ENCODE measurements at regions not wholly inside any gene's neighbourhood (a gene's known extent, or its start where the extent isn't known, plus 50 kb on each side); places are given as distances from the start of the nearest gene placed in this dataset.

DNA sequence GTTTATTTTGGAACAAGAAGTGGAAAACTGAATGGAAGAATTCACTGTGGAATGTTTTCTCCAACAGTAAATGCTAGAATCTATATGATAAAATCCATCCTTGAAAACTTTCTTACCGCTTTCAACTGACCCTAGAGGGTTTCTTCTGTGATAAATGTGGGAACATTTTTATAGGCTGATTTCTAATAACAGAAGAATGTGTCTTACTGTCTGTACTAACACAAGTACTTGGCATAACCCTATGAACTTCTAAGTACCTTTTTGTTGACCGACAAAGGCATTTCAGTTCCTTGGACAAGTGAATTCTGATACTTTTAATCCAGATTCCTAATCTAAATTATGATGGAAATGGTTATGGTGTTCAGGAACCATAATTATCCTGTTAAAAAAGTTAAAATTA, 1109.7 kb upstream of the FLRT2 start:
- Histone ChIP-seq H3K27ac (no peak overlapping the region), H3K9me3 (no peaks in the 10 kb centered on the region), H3K4me3 (no peak overlapping the region), H3K36me3 (no peaks in the 10 kb centered on the region), H3K27me3 (no peaks in the 10 kb centered on the region), H3K4me1 (no peaks in the 10 kb centered on the region)
- TF ChIP-seq, protein P1, sequence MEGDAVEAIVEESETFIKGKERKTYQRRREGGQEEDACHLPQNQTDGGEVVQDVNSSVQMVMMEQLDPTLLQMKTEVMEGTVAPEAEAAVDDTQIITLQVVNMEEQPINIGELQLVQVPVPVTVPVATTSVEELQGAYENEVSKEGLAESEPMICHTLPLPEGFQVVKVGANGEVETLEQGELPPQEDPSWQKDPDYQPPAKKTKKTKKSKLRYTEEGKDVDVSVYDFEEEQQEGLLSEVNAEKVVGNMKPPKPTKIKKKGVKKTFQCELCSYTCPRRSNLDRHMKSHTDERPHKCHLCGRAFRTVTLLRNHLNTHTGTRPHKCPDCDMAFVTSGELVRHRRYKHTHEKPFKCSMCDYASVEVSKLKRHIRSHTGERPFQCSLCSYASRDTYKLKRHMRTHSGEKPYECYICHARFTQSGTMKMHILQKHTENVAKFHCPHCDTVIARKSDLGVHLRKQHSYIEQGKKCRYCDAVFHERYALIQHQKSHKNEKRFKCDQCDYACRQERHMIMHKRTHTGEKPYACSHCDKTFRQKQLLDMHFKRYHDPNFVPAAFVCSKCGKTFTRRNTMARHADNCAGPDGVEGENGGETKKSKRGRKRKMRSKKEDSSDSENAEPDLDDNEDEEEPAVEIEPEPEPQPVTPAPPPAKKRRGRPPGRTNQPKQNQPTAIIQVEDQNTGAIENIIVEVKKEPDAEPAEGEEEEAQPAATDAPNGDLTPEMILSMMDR (IDR thresholded peaks at IDR 0.05), result no peak
- TF ChIP-seq POLR2A (IDR thresholded peaks at IDR 0.05) (no peak), POLR2AphosphoS5 (IDR thresholded peaks at IDR 0.05) (no peak), EP300 (IDR thresholded peaks at IDR 0.05; ENCODE audit: low read depth) (no peak)
- no peak for DNase-seq
- in situ Hi-C loops (cut with MboI; ENCODE audit: low pct_ligation_motif_present in 1 of 4, low pct_unique_long_range_greater_than_20kb in 1 of 4, low sequenced_read_pairs in 3 of 4) (no loop called here), intact Hi-C loops (cut with DNase I; ENCODE audit: low total_unique reads) (no loop called here)
- 60 to 65% methylated on average over 2 of the region's 2 CpGs for WGBS, 2 donors (ENCODE audit: low coverage in 1 of 2)

DNA sequence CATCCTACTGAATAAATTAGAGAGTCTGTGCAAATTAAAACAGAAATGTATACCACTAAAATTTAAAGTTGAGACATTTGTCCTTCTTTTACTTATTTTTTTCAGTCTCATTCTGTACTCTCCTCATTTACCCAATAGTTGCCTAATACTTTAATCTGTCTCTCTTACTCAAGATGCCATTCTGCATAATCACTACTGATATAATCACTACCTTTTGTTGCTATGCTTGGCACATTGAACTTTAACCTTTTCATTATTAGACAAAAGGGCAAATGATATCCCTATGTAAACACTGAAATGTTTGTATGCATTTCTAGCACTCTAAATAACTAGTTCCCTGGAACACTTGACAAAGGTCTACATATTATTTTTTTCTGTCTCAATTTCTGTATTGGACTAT, 1108.3 kb upstream of the FLRT2 start:
- TF ChIP-seq POLR2AphosphoS5 (IDR thresholded peaks at IDR 0.05) (no peak), POLR2A (IDR thresholded peaks at IDR 0.05) (no peak), EP300 (IDR thresholded peaks at IDR 0.05; ENCODE audit: low read depth) (no peak)
- TF ChIP-seq, protein P1 (IDR thresholded peaks at IDR 0.05), result no peak
- Histone ChIP-seq H3K36me3 (no peaks in the 10 kb centered on the region), H3K27me3 (no peaks in the 10 kb centered on the region), H3K9me3 (no peaks in the 10 kb centered on the region), H3K4me1 (no peaks in the 10 kb centered on the region), H3K27ac (no peak overlapping the region), H3K4me3 (no peak overlapping the region)
- in situ Hi-C loops (cut with MboI; ENCODE audit: low pct_ligation_motif_present in 1 of 4, low pct_unique_long_range_greater_than_20kb in 1 of 4, low sequenced_read_pairs in 3 of 4), result no loop called here
- intact Hi-C loops (cut with DNase I; ENCODE audit: low total_unique reads), result no loop called here
- DNase-seq, result no peak

DNA sequence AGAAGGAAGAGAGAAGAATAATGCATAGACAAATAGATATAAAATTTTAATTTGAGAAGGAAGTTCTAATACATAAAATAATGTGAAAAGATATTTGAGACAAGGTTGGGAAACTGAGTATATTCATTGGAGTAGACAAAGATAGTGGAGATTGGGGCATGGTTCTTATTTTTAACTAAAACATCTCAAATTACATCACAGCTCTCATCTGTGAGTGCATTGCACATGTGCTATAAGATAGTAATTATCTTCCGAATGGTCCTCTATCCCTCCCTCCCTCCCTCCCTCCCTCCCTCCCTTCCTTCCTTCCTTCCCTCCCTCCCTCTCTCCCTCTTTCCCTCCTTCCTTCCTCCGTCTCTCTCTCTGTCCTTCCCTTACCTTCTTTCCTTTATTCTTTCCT, 1104.0 kb upstream of the FLRT2 start:
- in situ Hi-C loops (cut with MboI; ENCODE audit: low pct_ligation_motif_present in 1 of 4, low pct_unique_long_range_greater_than_20kb in 1 of 4, low sequenced_read_pairs in 3 of 4), result no loop called here
- Histone ChIP-seq H3K4me1 (no peaks in the 10 kb centered on the region), H3K27ac (no peak overlapping the region), H3K4me3 (no peak overlapping the region), H3K27me3 (no peaks in the 10 kb centered on the region), H3K9me3 (no peaks in the 10 kb centered on the region), H3K36me3 (no peaks in the 10 kb centered on the region)
- no peak for TF ChIP-seq EP300 (IDR thresholded peaks at IDR 0.05; ENCODE audit: low read depth)
- TF ChIP-seq POLR2A (IDR thresholded peaks at IDR 0.05), result no peak
- TF ChIP-seq POLR2AphosphoS5 (IDR thresholded peaks at IDR 0.05), result no peak
- TF ChIP-seq, protein P1 (IDR thresholded peaks at IDR 0.05), result no peak
- intact Hi-C loops (cut with DNase I; ENCODE audit: low total_unique reads), result no loop called here
- no peak for DNase-seq
- 78 to 91% methylated on average over 1 to 2 of the region's 2 CpGs for WGBS, 2 donors (ENCODE audit: low coverage in 1 of 2)

DNA sequence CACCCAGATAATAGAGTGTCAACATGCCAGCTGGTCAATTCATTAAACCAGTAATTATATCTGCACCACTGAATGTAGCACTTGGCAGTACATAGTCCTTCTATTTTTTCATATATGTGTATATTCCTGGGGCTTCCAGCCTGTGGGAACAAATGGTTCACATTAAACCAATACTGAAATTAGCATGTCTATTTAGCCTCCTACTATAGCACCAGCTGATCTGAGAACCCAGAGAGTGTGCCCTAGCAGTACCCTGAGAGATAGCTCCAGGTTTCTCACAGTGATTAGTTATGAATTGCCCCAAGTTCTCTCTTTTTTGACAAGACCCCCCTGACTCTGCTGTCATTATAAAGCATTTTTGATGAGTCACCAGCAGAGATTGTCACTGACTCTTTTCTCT, 1097.3 kb upstream of the FLRT2 start:
- TF ChIP-seq POLR2AphosphoS5 (IDR thresholded peaks at IDR 0.05) (no peak), EP300 (IDR thresholded peaks at IDR 0.05; ENCODE audit: low read depth) (no peak), POLR2A (IDR thresholded peaks at IDR 0.05) (no peak)
- TF ChIP-seq, protein P1 (IDR thresholded peaks at IDR 0.05), result no peak
- no peak overlapping the region for H3K27ac ChIP-seq
- in situ Hi-C loops (cut with MboI; ENCODE audit: low pct_ligation_motif_present in 1 of 4, low pct_unique_long_range_greater_than_20kb in 1 of 4, low sequenced_read_pairs in 3 of 4), result no loop called here
- no peaks in the 10 kb centered on the region for H3K9me3 ChIP-seq
- no peaks in the 10 kb centered on the region for H3K27me3 ChIP-seq
- no peaks in the 10 kb centered on the region for H3K36me3 ChIP-seq
- no peak overlapping the region for H3K4me3 ChIP-seq
- intact Hi-C loops (cut with DNase I; ENCODE audit: low total_unique reads), result no loop called here
- H3K4me1 ChIP-seq, result no peaks in the 10 kb centered on the region
- no peak for DNase-seq

All from transverse colon (tissue), 4 donors.